HEK293T (cell line): ENCODE measurements at regions not wholly inside any gene's neighbourhood (a gene's known extent, or its start where the extent isn't known, plus 50 kb on each side); places are given as distances from the start of the nearest gene placed in this dataset.

Experiments
- CTCF ChIA-PET: fragments of 350-600 bp; formaldehyde crosslinking; extraction: SDS; loops from one replicate; lab custom pipeline; 2021; ENCODE audit warnings: antibody characterized with exemption, inconsistent platforms; lab: Yijun Ruan, JAX
- POLR2A ChIA-PET: fragments of 350-600 bp; formaldehyde crosslinking; extraction: SDS; loops from one replicate; lab custom pipeline; 2020; ENCODE audit warnings: antibody characterized with exemption, inconsistent platforms; lab: Yijun Ruan, JAX
- DNase-seq: peaks from one replicate; pipeline ENCODE4 v3.0.0; 2012; ENCODE audit warnings: mixed read lengths; ENCODE audit errors: extremely low spot score
- ARNT ChIP-seq: fragments of 450-650 bp; IDR thresholded peaks from 2 replicates; pipeline ENCODE4 v1.6.1; 2017; ENCODE audit warnings: mild to moderate bottlenecking
- BHLHE40 ChIP-seq: fragments of 450-650 bp; IDR thresholded peaks from 2 replicates; pipeline ENCODE4 v1.6.1; 2016; ENCODE audit warnings: mild to moderate bottlenecking, moderate library complexity, borderline replicate concordance
- CTBP1 ChIP-seq: fragments of 450-650 bp; IDR thresholded peaks from 2 replicates; pipeline ENCODE4 v1.6.1; 2016; ENCODE audit warnings: borderline replicate concordance
- ELF4 ChIP-seq: fragments of 450-650 bp; IDR thresholded peaks from 2 replicates; pipeline ENCODE4 v1.6.1; 2017; ENCODE audit warnings: antibody characterized with exemption
- FOXA1 ChIP-seq: fragments of 450-650 bp; IDR thresholded peaks from 2 replicates; pipeline ENCODE4 v1.6.1; 2016; ENCODE audit warnings: mild to moderate bottlenecking
- FOXK2 ChIP-seq: fragments of 450-650 bp; IDR thresholded peaks from 2 replicates; pipeline ENCODE4 v1.6.1; 2016; ENCODE audit warnings: mild to moderate bottlenecking
- FOXM1 ChIP-seq: fragments of 450-650 bp; IDR thresholded peaks from 2 replicates; pipeline ENCODE4 v1.6.1; 2017; ENCODE audit warnings: mild to moderate bottlenecking, borderline replicate concordance
- HDGF ChIP-seq: fragments of 450-650 bp; IDR thresholded peaks from 2 replicates; pipeline ENCODE4 v1.6.1; 2017; ENCODE audit warnings: antibody characterized with exemption, borderline replicate concordance
- L3MBTL2 ChIP-seq: fragments of 450-650 bp; conservative IDR thresholded peaks from 2 replicates; pipeline ENCODE4 v1.6.1; 2016; ENCODE audit warnings: mild to moderate bottlenecking
- LEF1 ChIP-seq: fragments of 450-650 bp; IDR thresholded peaks from 2 replicates; pipeline ENCODE4 v1.6.1; 2017; ENCODE audit warnings: mild to moderate bottlenecking, borderline replicate concordance
- NFRKB ChIP-seq: fragments of 450-650 bp; IDR thresholded peaks from 2 replicates; pipeline ENCODE4 v1.6.1; 2016; ENCODE audit warnings: mild to moderate bottlenecking, moderate library complexity
- PKNOX1 ChIP-seq: fragments of 450-650 bp; IDR thresholded peaks from 2 replicates; pipeline ENCODE4 v1.6.1; 2016
- SP1 ChIP-seq: fragments of 450-650 bp; IDR thresholded peaks from 2 replicates; pipeline ENCODE4 v1.6.1; 2017
- SUZ12 ChIP-seq: fragments of 450-650 bp; IDR thresholded peaks from 2 replicates; pipeline ENCODE4 v1.6.1; 2016; ENCODE audit warnings: mild to moderate bottlenecking
- TARDBP ChIP-seq: fragments of 450-650 bp; IDR thresholded peaks from 2 replicates; pipeline ENCODE4 v1.6.1; 2016
- ZNF384 ChIP-seq: fragments of 450-650 bp; IDR thresholded peaks from 2 replicates; pipeline ENCODE4 v1.6.1; 2016

DNA sequence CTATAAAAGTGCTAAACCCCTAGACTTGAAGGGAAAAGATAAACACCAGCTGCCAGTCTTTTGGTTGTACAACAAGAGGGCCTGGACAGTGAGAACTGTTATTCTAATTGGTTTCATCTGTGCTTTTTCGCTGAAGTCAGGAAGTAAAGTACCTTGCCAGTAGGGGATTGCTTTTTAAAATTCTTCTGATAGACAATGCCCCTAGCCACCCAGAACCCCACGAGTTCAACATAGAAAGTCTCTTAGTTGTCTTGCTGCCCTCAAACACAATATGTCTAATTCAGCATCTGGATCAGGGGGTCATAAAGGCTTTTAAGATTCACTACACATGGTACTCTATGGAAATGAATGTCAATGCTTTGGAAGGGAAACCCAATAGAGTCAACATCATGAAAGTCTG is 289.2 kb downstream of the TBX15 start:
- TF ChIP-seq BHLHE40 = no peak
- no peak for TF ChIP-seq SUZ12
- no peak for TF ChIP-seq CTBP1
- TF ChIP-seq SP1 = no peak
- no peak for TF ChIP-seq ELF4
- TF ChIP-seq HDGF = no peak
- no peak for TF ChIP-seq PKNOX1
- no peak for TF ChIP-seq ARNT
- TF ChIP-seq ZNF384 = no peak
- TF ChIP-seq TARDBP = no peak
- no peak for TF ChIP-seq NFRKB
- TF ChIP-seq FOXA1 = no peak
- TF ChIP-seq FOXM1 = no peak
- no peak for TF ChIP-seq FOXK2
- no peak for TF ChIP-seq L3MBTL2
- TF ChIP-seq LEF1 = no peak
- no peak for DNase-seq
- POLR2A ChIA-PET = no interaction called here
- CTCF ChIA-PET = no interaction called here

GRCh38 chr1:118692143-118692542 is 296.0 kb downstream of the TBX15 start:
- POLR2A ChIA-PET = no interaction called here
- CTCF ChIA-PET = no interaction called here
- DNase-seq = no peak
- TF ChIP-seq FOXK2 = no peak
- TF ChIP-seq ELF4 = no peak
- TF ChIP-seq SP1 = no peak
- no peak for TF ChIP-seq HDGF
- no peak for TF ChIP-seq ARNT
- TF ChIP-seq PKNOX1 = no peak
- TF ChIP-seq SUZ12 = no peak
- TF ChIP-seq LEF1 = no peak
- TF ChIP-seq FOXM1 = no peak
- no peak for TF ChIP-seq CTBP1

DNA sequence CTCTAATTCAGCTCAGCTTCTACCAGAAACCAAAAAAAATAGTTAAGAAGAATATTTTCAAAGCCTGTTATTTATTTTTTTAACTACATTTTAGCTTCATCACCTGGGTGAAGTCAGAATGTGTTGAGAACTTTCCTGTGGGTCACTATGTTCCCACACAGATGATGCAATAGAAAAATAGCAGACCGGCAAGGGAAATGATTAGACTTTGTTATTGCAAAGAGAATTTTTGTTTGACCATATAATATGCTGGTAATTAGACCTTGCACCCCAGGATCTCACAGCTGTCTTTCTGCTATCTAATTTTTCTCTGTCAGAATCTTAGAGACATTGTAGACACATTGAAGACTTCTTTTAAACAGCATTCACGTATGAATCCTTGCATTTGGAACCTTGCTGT is 299.3 kb downstream of the TBX15 start:
- POLR2A ChIA-PET = no interaction called here
- CTCF ChIA-PET = no interaction called here

GRCh38 chr1:118661769-118662320 is 326.3 kb downstream of the TBX15 start:
- TF ChIP-seq FOXM1 = no peak
- no peak for TF ChIP-seq CTBP1
- TF ChIP-seq BHLHE40 = no peak
- no peak for TF ChIP-seq LEF1
- CTCF ChIA-PET = interaction anchor here (0.8 kb wide), 1 partner anchor 216 kb away, joined by 4 read pairs; no protein-coding TSS in a partner anchor
- POLR2A ChIA-PET = no interaction called here
- no peak for DNase-seq

More for the DNA sequence above, 299.3 kb downstream of the TBX15 start:
- DNase-seq = no peak
- TF ChIP-seq BHLHE40 = no peak
- no peak for TF ChIP-seq HDGF
- TF ChIP-seq PKNOX1 = no peak
- no peak for TF ChIP-seq CTBP1
- no peak for TF ChIP-seq TARDBP

DNA sequence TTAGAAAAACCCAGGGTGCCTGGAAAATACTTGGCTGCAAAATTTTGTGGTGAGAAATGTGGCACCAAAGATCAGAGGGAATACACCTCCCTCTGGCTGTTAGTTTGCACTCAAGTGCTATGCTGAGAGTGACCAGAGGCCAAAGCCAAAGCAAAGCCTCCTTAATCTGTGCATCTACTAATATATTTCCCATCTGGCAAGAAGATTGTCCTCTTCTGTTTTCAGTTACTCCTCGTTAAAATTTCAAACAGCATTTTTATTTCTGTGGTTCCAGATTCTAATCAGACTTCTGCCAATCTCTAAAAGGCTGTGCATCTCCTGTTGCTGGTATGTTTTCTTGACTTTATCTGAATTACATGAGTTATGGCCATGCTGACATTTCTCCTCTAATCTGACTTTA is 327.4 kb downstream of the TBX15 start:
- DNase-seq = no peak
- POLR2A ChIA-PET = no interaction called here
- CTCF ChIA-PET = interaction anchor here (0.8 kb wide), 1 partner anchor 217 kb away, joined by 4 read pairs; no protein-coding TSS in a partner anchor
- no peak for TF ChIP-seq PKNOX1
- no peak for TF ChIP-seq ELF4
- TF ChIP-seq HDGF = no peak
- no peak for TF ChIP-seq NFRKB
- TF ChIP-seq SUZ12 = no peak
- TF ChIP-seq TARDBP = no peak
- TF ChIP-seq FOXA1 = no peak
- TF ChIP-seq FOXK2 = no peak
- TF ChIP-seq BHLHE40 = no peak
- TF ChIP-seq CTBP1 = no peak
- TF ChIP-seq FOXM1 = no peak
- no peak for TF ChIP-seq ZNF384
- no peak for TF ChIP-seq LEF1
- TF ChIP-seq L3MBTL2 = no peak
- TF ChIP-seq SP1 = no peak
- no peak for TF ChIP-seq ARNT

DNA sequence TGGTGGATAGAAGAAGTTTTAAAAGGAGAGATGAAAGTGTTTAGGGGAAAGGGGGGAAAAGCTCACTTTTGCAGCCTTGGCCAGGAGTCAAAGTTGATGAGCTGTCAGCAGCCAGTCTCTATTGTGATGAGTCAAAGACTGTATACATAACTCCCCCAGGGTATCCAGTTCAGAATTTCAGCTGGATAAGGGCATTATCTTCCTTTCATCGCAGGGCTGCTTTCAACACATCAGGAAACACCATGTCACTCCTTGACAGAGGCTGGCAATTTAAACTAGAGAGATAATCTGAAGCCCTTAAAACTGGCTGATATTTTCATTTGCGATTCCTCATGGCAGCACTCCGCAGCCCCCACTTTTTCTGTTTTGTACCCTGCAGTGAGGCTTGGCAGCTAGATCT is 328.5 kb downstream of the TBX15 start:
- no peak for TF ChIP-seq PKNOX1
- no peak for TF ChIP-seq ZNF384
- TF ChIP-seq L3MBTL2 = no peak
- TF ChIP-seq BHLHE40 = no peak
- no peak for TF ChIP-seq ELF4
- TF ChIP-seq FOXK2 = no peak
- TF ChIP-seq ARNT = no peak
- TF ChIP-seq TARDBP = no peak
- TF ChIP-seq NFRKB = no peak
- no peak for TF ChIP-seq HDGF
- TF ChIP-seq SUZ12 = no peak
- TF ChIP-seq SP1 = no peak
- TF ChIP-seq CTBP1 = no peak
- TF ChIP-seq FOXA1 = no peak
- TF ChIP-seq LEF1 = no peak
- TF ChIP-seq FOXM1 = no peak
- no peak for DNase-seq
- ChIA-PET POLR2A (no interaction called here), CTCF (no interaction called here)
